WTC11 (cell line): ENCODE measurements at regions not wholly inside any gene's neighbourhood (a gene's known extent, or its start where the extent isn't known, plus 50 kb on each side); places are given as distances from the start of the nearest gene placed in this dataset.

Experiments
- CREB1 ChIP-seq: sonication (generic); formaldehyde crosslinking; IDR thresholded peaks from 2 replicates; pipeline ENCODE4 v1.8.0; 2023; ENCODE audit warnings: mild to moderate bottlenecking, missing genetic modification reagents
- ELF4 ChIP-seq: sonication (generic); formaldehyde crosslinking; IDR thresholded peaks from 2 replicates; pipeline ENCODE4 v1.8.1; 2022; ENCODE audit warnings: low read depth, mild to moderate bottlenecking, moderate library complexity, missing genetic modification reagents
- ETV6 ChIP-seq: sonication (generic); formaldehyde crosslinking; IDR thresholded peaks from 2 replicates; pipeline ENCODE4 v1.8.1; 2022; ENCODE audit warnings: mild to moderate bottlenecking, missing genetic modification reagents
- GABPB1 ChIP-seq: sonication (generic); formaldehyde crosslinking; IDR thresholded peaks from 2 replicates; pipeline ENCODE4 v1.8.1; 2023; ENCODE audit warnings: mild to moderate bottlenecking, missing genetic modification reagents
- NR3C1 ChIP-seq: sonication (generic); formaldehyde crosslinking; conservative IDR thresholded peaks from 2 replicates; pipeline ENCODE4 v1.8.1; 2023; ENCODE audit warnings: low read depth, mild to moderate bottlenecking, missing genetic modification reagents
- SMAD4 ChIP-seq: sonication (generic); formaldehyde crosslinking; IDR thresholded peaks from 2 replicates; pipeline ENCODE4 v1.8.0; 2022; ENCODE audit warnings: mild to moderate bottlenecking, missing genetic modification reagents
- ZNF121 ChIP-seq: sonication (generic); formaldehyde crosslinking; IDR thresholded peaks from 2 replicates; pipeline ENCODE4 v1.8.0; 2023; ENCODE audit warnings: missing genetic modification reagents
- TF ChIP-seq, protein P1 (sequence below): fragments of 200-600 bp; IDR thresholded peaks from 2 replicates; pipeline ENCODE4 v1.8.0; 2022; ENCODE audit warnings: antibody characterized with exemption
- TF ChIP-seq, protein P2 (sequence below): sonication (generic); formaldehyde crosslinking; IDR thresholded peaks from 2 replicates; pipeline ENCODE4 v1.8.1; 2023; ENCODE audit warnings: mild to moderate bottlenecking, missing genetic modification reagents
- TF ChIP-seq, protein P3 (sequence below): sonication (generic); formaldehyde crosslinking; IDR thresholded peaks from 2 replicates; pipeline ENCODE4 v1.8.1; 2023; ENCODE audit warnings: mild to moderate bottlenecking, missing genetic modification reagents, borderline replicate concordance
- TF ChIP-seq, protein P4 (sequence below): sonication (generic); formaldehyde crosslinking; IDR thresholded peaks from 2 replicates; pipeline ENCODE4 v1.8.1; 2023; ENCODE audit warnings: mild to moderate bottlenecking, missing genetic modification reagents, moderate library complexity
- TF ChIP-seq, protein P5 (sequence below): fragments of 250-450 bp; sonication (Bioruptor Pico); conservative IDR thresholded peaks from 2 replicates; pipeline ENCODE4 v1.9.0; 2021; ENCODE audit warnings: mild to moderate bottlenecking
- TF ChIP-seq, protein P6 (sequence below): sonication (generic); formaldehyde crosslinking; IDR thresholded peaks from 2 replicates; pipeline ENCODE4 v1.8.1; 2022; ENCODE audit warnings: mild to moderate bottlenecking, missing genetic modification reagents, moderate library complexity, borderline replicate concordance
- TF ChIP-seq, protein P7 (sequence below): sonication (generic); formaldehyde crosslinking; conservative IDR thresholded peaks from 2 replicates; pipeline ENCODE4 v1.8.1; 2022; ENCODE audit warnings: mild to moderate bottlenecking, missing genetic modification reagents

DNA sequence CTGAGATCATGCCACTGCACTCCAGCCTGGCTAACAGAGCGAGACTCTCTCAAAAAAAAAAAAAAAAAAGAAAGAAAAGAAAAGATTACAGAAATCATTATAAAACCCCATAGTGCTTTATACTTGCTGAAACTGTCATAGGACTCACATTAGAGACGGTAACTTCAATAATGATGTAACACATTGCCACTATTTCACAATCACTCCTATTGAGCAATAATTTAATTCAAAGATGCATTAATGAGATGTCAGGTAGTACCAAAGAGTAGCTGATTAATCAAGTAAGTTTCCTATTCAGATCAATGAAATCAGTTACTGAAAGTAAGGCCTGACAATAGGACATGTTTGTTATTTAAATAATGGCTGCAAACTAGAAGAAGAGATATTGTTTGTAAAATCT lies 751.5 kb upstream of the ALG10B start:
- no peak for TF ChIP-seq CREB1
- TF ChIP-seq, protein P1, sequence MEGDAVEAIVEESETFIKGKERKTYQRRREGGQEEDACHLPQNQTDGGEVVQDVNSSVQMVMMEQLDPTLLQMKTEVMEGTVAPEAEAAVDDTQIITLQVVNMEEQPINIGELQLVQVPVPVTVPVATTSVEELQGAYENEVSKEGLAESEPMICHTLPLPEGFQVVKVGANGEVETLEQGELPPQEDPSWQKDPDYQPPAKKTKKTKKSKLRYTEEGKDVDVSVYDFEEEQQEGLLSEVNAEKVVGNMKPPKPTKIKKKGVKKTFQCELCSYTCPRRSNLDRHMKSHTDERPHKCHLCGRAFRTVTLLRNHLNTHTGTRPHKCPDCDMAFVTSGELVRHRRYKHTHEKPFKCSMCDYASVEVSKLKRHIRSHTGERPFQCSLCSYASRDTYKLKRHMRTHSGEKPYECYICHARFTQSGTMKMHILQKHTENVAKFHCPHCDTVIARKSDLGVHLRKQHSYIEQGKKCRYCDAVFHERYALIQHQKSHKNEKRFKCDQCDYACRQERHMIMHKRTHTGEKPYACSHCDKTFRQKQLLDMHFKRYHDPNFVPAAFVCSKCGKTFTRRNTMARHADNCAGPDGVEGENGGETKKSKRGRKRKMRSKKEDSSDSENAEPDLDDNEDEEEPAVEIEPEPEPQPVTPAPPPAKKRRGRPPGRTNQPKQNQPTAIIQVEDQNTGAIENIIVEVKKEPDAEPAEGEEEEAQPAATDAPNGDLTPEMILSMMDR, result no peak
- no peak for TF ChIP-seq SMAD4 (CRISPR knock-in tag)
- TF ChIP-seq, protein P2, sequence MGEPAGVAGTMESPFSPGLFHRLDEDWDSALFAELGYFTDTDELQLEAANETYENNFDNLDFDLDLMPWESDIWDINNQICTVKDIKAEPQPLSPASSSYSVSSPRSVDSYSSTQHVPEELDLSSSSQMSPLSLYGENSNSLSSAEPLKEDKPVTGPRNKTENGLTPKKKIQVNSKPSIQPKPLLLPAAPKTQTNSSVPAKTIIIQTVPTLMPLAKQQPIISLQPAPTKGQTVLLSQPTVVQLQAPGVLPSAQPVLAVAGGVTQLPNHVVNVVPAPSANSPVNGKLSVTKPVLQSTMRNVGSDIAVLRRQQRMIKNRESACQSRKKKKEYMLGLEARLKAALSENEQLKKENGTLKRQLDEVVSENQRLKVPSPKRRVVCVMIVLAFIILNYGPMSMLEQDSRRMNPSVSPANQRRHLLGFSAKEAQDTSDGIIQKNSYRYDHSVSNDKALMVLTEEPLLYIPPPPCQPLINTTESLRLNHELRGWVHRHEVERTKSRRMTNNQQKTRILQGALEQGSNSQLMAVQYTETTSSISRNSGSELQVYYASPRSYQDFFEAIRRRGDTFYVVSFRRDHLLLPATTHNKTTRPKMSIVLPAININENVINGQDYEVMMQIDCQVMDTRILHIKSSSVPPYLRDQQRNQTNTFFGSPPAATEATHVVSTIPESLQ (CRISPR knock-in tag), result no peak
- TF ChIP-seq, protein P3, sequence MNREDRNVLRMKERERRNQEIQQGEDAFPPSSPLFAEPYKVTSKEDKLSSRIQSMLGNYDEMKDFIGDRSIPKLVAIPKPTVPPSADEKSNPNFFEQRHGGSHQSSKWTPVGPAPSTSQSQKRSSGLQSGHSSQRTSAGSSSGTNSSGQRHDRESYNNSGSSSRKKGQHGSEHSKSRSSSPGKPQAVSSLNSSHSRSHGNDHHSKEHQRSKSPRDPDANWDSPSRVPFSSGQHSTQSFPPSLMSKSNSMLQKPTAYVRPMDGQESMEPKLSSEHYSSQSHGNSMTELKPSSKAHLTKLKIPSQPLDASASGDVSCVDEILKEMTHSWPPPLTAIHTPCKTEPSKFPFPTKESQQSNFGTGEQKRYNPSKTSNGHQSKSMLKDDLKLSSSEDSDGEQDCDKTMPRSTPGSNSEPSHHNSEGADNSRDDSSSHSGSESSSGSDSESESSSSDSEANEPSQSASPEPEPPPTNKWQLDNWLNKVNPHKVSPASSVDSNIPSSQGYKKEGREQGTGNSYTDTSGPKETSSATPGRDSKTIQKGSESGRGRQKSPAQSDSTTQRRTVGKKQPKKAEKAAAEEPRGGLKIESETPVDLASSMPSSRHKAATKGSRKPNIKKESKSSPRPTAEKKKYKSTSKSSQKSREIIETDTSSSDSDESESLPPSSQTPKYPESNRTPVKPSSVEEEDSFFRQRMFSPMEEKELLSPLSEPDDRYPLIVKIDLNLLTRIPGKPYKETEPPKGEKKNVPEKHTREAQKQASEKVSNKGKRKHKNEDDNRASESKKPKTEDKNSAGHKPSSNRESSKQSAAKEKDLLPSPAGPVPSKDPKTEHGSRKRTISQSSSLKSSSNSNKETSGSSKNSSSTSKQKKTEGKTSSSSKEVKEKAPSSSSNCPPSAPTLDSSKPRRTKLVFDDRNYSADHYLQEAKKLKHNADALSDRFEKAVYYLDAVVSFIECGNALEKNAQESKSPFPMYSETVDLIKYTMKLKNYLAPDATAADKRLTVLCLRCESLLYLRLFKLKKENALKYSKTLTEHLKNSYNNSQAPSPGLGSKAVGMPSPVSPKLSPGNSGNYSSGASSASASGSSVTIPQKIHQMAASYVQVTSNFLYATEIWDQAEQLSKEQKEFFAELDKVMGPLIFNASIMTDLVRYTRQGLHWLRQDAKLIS (CRISPR knock-in tag), result no peak
- no peak for TF ChIP-seq ETV6 (CRISPR knock-in tag)
- TF ChIP-seq, protein P4, sequence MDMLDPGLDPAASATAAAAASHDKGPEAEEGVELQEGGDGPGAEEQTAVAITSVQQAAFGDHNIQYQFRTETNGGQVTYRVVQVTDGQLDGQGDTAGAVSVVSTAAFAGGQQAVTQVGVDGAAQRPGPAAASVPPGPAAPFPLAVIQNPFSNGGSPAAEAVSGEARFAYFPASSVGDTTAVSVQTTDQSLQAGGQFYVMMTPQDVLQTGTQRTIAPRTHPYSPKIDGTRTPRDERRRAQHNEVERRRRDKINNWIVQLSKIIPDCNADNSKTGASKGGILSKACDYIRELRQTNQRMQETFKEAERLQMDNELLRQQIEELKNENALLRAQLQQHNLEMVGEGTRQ, result no peak
- TF ChIP-seq NR3C1 (CRISPR knock-in tag), result no peak
- TF ChIP-seq ELF4, result no peak
- TF ChIP-seq, protein P5, sequence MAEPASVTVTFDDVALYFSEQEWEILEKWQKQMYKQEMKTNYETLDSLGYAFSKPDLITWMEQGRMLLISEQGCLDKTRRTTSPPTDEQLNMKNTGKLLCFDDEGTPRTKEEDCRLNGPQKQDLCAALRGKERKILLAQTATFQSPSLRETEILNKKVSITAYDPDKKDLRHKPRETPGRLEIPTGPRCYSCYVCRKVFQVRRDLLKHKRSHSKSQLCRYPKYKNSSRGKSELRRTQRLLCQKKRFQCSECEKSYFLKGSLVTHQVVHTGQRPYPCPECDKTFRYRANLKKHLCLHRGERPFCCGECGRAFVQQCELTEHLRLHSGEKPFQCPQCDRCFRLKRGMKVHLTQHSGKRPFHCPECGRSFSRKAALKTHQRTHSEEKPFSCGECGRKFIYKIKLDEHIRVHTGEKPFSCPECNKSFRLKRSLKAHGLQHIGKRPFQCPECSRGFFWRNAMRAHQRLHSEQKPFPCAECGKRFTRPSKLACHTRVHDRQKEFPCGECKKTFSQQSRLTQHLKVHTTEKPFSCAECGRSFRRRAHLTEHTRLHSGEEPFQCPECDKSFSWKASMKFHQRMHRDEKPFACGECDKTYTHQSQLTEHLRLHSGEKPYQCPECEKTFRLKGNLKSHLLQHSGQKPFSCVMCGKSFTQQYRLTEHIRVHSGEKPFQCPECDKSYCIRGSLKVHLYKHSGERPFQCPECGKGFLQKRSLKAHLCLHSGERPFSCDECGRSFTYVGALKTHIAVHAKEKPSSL (CRISPR knock-in tag), result no peak
- TF ChIP-seq, protein P6, sequence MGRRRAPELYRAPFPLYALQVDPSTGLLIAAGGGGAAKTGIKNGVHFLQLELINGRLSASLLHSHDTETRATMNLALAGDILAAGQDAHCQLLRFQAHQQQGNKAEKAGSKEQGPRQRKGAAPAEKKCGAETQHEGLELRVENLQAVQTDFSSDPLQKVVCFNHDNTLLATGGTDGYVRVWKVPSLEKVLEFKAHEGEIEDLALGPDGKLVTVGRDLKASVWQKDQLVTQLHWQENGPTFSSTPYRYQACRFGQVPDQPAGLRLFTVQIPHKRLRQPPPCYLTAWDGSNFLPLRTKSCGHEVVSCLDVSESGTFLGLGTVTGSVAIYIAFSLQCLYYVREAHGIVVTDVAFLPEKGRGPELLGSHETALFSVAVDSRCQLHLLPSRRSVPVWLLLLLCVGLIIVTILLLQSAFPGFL (CRISPR knock-in tag), result no peak
- no peak for TF ChIP-seq GABPB1 (CRISPR knock-in tag)
- TF ChIP-seq, protein P7, sequence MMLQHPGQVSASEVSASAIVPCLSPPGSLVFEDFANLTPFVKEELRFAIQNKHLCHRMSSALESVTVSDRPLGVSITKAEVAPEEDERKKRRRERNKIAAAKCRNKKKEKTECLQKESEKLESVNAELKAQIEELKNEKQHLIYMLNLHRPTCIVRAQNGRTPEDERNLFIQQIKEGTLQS (CRISPR knock-in tag), result no peak
- TF ChIP-seq ZNF121, result no peak
